ENCODE measurements at regions not wholly inside any gene's neighbourhood (a gene's known extent, or its start where the extent isn't known, plus 50 kb on each side); places are given as distances from the start of the nearest gene placed in this dataset.

DNA sequence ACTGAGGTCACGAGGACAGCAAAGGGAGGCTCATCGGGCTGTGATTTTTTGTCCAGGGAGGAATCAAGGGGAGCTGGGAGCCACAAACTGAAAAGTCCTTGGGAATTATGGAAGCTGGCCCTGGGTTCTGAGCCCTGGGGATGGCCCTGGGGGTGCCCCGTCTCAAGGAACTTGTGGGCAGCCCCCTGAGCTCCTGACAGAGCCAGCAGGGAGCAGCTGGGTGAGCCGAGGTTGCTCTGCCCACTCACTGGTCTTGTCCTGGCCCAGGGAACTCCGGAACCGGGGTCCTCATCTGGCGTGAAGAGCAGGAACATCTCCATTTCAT is 61.3 kb upstream of the HDAC4 start:
- DNase-seq (ENCODE audit: low read depth, low spot score) = no peak

DNA sequence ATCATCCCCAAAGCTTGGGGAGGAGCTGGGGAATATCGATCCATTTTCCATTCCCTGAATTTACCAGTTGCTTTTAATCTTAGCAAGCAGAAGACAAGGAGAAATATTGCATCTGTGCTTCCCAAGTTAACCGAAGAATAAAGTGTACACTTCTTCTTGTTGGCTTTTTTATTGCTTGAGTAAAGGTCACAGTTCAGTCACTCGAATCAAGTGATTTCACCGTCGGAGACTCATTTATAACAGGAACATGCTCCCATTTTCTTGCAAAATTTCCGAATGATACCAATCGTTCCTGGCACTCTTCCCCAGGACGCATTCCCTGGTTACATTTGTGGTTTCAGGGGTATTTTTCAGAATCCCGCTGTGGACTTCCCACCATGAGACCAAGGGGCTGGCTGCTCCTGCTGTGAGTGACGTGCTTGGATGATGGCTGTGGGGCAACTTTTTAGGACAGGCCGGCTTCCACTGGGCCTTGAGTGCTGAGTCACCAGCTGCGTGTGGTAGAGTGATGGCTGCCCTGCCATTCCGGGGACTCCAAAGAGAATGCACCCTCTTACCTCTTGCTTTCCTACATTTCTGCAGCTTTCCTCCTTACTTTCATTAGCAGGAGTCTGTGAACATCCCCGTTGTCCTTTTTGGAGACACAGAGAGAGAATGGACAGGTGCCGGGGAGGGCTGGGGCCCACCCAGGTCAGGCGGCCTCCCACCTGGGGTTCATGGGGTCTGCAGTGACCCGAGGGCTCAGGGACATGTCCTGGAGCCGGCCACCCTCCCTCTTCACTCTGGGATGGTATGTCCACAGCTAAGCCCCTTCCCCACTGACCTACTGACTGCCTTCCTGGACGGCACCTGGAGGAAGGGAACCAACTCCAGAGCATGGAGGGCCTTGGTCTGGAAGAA is 60.7 kb upstream of the HDAC4 start:
- DNase-seq (ENCODE audit: low read depth, low spot score) = no peak

- no peak for DNase-seq (ENCODE audit: low read depth, low spot score)
Measured at GRCh38 chr2:239460780-239461179, 60.0 kb upstream of the HDAC4 start.

- no peak for DNase-seq (ENCODE audit: low read depth, low spot score)
Measured at GRCh38 chr2:239459606-239460005, 58.8 kb upstream of the HDAC4 start.

DNA sequence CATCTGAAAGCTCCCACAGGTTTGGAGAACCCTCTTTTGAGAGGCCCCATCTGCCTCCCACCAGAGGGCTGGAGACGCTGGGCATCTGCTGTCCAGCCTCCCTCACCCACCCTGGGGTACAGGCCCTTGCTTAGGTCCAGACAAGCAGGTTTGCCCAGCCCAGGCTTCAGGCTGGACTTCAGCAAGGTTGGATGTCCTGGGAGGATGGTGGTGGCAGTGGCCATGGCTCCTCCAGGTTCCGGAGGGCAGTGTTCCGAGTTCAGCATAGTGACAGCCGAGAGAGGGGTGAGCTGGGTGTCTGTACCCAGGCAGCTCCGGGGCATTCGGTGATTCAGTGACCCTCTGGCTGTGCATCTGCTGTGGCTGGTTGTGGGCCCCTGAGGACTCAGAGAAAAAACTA is 58.2 kb upstream of the HDAC4 start:
- DNase-seq (ENCODE audit: low read depth, low spot score) = no peak

DNA sequence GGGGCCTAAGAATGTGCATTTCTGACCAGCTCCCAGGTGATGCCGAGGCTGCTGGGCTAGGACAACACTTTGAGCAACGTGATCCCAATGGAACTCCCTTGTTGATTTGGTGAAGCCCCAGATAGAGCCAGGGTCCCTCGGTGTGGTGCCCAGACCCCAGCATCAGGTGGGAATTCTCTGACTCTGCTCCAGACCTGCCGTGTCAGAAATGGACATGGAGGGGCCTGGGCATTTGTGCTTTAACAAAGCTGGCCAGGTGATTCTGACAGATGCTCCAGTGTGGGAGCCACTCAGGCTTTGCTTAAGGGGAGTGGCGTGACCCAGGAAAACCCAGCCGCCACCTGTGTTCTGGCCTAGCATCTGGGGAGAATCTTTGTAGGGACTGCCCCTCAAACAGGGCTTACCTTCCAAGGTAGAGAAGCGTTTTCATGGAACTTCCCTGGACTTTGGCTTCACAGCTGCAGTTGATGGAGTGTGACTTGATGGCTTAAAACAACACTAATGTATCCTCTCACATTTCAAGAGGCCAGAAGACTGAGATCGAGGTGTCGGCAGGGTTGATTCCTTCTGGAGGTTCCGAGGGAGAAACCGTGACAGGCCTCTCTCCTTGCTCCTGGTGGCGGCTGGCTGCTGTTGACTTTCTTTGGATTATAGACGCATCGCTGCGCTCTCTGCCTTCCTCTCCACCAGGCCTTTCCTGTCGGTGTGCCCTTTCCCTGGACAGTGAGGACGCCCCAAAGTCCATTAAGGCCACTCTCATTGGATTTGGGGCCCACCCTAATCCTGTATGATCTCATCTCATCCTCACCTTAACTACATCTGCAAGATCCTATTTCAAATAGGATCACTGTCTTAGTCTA is 57.0 kb upstream of the HDAC4 start:
- no peak for DNase-seq (ENCODE audit: low read depth, low spot score)

GRCh38 chr2:239456940-239457339 is 56.1 kb upstream of the HDAC4 start:
- DNase-seq (ENCODE audit: low read depth, low spot score) = no peak

GRCh38 chr2:239455436-239456203 is 54.8 kb upstream of the HDAC4 start:
- no peak for DNase-seq (ENCODE audit: low read depth, low spot score)

DNA sequence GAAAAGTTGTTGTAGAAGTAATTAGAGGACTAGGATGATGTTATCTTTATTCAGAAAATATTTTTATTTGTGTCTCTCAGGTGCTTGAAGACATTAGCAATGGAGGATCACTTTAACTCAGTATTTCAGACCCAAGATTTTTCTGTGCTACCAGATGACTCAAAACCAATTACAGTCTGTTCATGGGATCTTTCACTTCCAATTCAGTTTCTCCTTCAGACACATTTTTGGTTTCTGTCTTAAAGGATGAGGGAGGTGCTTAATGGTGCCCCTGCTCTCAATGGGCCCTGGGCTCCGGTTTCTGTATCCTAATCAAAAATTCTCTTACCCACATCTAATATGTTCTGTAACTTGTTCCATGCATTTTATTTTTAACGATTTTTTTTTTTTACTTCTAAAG is 53.7 kb upstream of the HDAC4 start:
- DNase-seq (ENCODE audit: low read depth, low spot score) = no peak

Data from activated CD4-positive, CD25-positive, alpha-beta regulatory T cell treated with anti-CD3 and anti-CD28 coated beads, Interleukin-2, amount 50 U/mL, for 16 hours (primary cell).